HepG2 (cell line): ENCODE measurements at regions not wholly inside any gene's neighbourhood (a gene's known extent, or its start where the extent isn't known, plus 50 kb on each side); places are given as distances from the start of the nearest gene placed in this dataset.

Experiments used
- POLR2A ChIP-seq, 2 experiments: IDR thresholded peaks; 2 replicates each; pipeline ENCODE4 v1.6.1; 2011; ENCODE audit warnings: low read depth in 2 of 2, low read length in 2 of 2, mild to moderate bottlenecking in 1 of 2, moderate library complexity in 1 of 2; ENCODE audit not compliant: insufficient read depth in 1 of 2
- ZNF143 ChIP-seq: sonication (generic); formaldehyde crosslinking; IDR thresholded peaks from 2 replicates; pipeline ENCODE4 v1.4.0; 2020; ENCODE audit warnings: missing genetic modification reagents

DNA sequence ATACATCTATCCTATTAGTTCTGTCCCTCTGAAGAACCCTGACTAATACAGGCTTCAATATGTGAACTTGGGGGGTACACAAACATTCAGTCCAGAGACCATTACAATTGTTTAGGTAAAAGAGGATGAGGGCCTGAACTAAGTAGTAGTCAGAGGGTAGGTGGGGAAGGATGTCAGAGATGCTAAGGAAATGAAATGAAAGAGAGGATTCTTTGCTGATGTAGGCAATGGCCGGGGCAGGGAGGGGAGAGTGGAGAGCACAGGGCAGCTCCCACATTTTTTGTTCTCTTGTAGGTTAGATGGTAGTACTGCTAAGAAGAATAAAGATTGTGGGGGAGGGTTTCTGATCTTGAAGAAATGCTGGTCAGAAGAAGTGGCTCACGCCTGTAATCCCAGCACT lies 60.8 kb downstream of the SOX4 start:
- TF ChIP-seq ZNF143, result no peak
- TF ChIP-seq POLR2A (IDR thresholded peaks at IDR 0.05; ENCODE audit: insufficient read depth in 1 of 2, low read depth in 2 of 2, low read length in 2 of 2), result no peak
